DND-41 (cell line): ENCODE measurements at regions not wholly inside any gene's neighbourhood (a gene's known extent, or its start where the extent isn't known, plus 50 kb on each side); places are given as distances from the start of the nearest gene placed in this dataset.

Experiments
- ATAC-seq: fragments of 200-7000 bp; cut with Tn5 transposase; 3 replicates; pipeline ENCODE4 v1.9.1; 2021; ENCODE audit warnings: low read depth; ENCODE audit not compliant: insufficient read depth
- DNase-seq: peaks from one replicate; pipeline ENCODE4 v3.0.0-alpha.2; 2020
- H2AFZ ChIP-seq: 2 replicates; pipeline ENCODE4 v1.6.0; 2012; ENCODE audit warnings: low read depth, low read length
- H3K27ac ChIP-seq: 2 replicates; pipeline ENCODE4 v1.5.1; 2012; ENCODE audit warnings: low read length, inconsistent platforms
- H3K27me3 ChIP-seq: fragments of 200-600 bp; sonication (generic); 2 replicates; pipeline ENCODE4 v1.6.0; 2012; ENCODE audit warnings: low read length, mild to moderate bottlenecking, inconsistent platforms; ENCODE audit not compliant: insufficient read depth, poor library complexity
- H3K36me3 ChIP-seq: 2 replicates; pipeline ENCODE4 v1.5.1; 2012; ENCODE audit warnings: low read length, inconsistent platforms; ENCODE audit not compliant: insufficient read depth
- H3K4me1 ChIP-seq: 2 replicates; pipeline ENCODE4 v1.5.1; 2012; ENCODE audit warnings: mild to moderate bottlenecking, low read length; ENCODE audit not compliant: insufficient read depth
- H3K4me2 ChIP-seq: 2 replicates; pipeline ENCODE4 v1.6.0; 2012; ENCODE audit warnings: mild to moderate bottlenecking, moderate library complexity, low read length, inconsistent platforms; ENCODE audit not compliant: insufficient read depth
- H3K4me3 ChIP-seq, 2 experiments: fragments of 200-600 bp in 1 of 2; shearing (Covaris generic) in 1 of 2; 2 replicates each; pipeline ENCODE4 v1.5.1; 2012 to 2016; ENCODE audit warnings: inconsistent platforms in 2 of 2, low read length in 2 of 2, mild to moderate bottlenecking in 2 of 2, low read depth in 1 of 2, moderate library complexity in 1 of 2
- H3K79me2 ChIP-seq: 2 replicates; pipeline ENCODE4 v1.6.0; 2012; ENCODE audit warnings: low read length, inconsistent platforms; ENCODE audit not compliant: insufficient read depth
- H3K9ac ChIP-seq: 2 replicates; pipeline ENCODE4 v1.6.0; 2012; ENCODE audit warnings: low read depth, mild to moderate bottlenecking, inconsistent platforms, low read length, moderate library complexity
- H3K9me3 ChIP-seq: 2 replicates; pipeline ENCODE4 v1.5.1; 2012; ENCODE audit warnings: low read length, moderate library complexity, mild to moderate bottlenecking, inconsistent platforms; ENCODE audit not compliant: insufficient read depth, severe bottlenecking
- H4K20me1 ChIP-seq: 2 replicates; pipeline ENCODE4 v1.6.0; 2012; ENCODE audit warnings: low read length; ENCODE audit not compliant: insufficient read depth
- CTCF ChIP-seq: IDR thresholded peaks from 2 replicates; pipeline ENCODE4 v1.5.1; 2012; ENCODE audit warnings: borderline replicate concordance, low read length, moderate library complexity, mild to moderate bottlenecking; ENCODE audit not compliant: poor library complexity, severe bottlenecking; ENCODE audit errors: extremely low read depth
- EZH2 ChIP-seq: IDR thresholded peaks from 3 replicates; pipeline ENCODE4 v1.6.1; 2012; ENCODE audit warnings: borderline replicate concordance, low read depth, mild to moderate bottlenecking, moderate library complexity, low read length, inconsistent platforms; ENCODE audit not compliant: severe bottlenecking

- DNase-seq: no peak
- Histone ChIP-seq H3K4me3 (no peak overlapping the region), H3K36me3 (no peaks in the 10 kb centered on the region), H2AFZ (no peak overlapping the region), H3K27ac (no peak overlapping the region), H3K4me2 (no peak overlapping the region), H4K20me1 (no peaks in the 10 kb centered on the region), H3K79me2 (no peaks in the 10 kb centered on the region), H3K9ac (no peak overlapping the region), H3K27me3 (no peaks in the 10 kb centered on the region), H3K9me3 (no peaks in the 10 kb centered on the region), H3K4me1 (no peaks in the 10 kb centered on the region)
- ATAC-seq: no peak
- TF ChIP-seq EZH2 (no peak), CTCF (no peak)
These were observed 187.1 kb downstream of the SCG2 start for GRCh38 chr2:223415071-223415470.

GRCh38 chr2:223416815-223417610 lies 185.1 kb downstream of the SCG2 start:
- H3K27me3 ChIP-seq: no peaks in the 10 kb centered on the region
- ATAC-seq (no peak), DNase-seq (no peak)
- no peaks in the 10 kb centered on the region for H3K9me3 ChIP-seq
- no peak overlapping the region for H3K27ac ChIP-seq
- H3K9ac ChIP-seq: no peak overlapping the region
- H3K4me1 ChIP-seq: no peaks in the 10 kb centered on the region
- TF ChIP-seq CTCF (no peak), EZH2 (no peak)
- no peaks in the 10 kb centered on the region for H4K20me1 ChIP-seq
- H3K36me3 ChIP-seq: no peaks in the 10 kb centered on the region
- no peak overlapping the region for H3K4me2 ChIP-seq
- H3K79me2 ChIP-seq: no peaks in the 10 kb centered on the region
- no peak overlapping the region for H3K4me3 ChIP-seq
- H2AFZ ChIP-seq: no peak overlapping the region

- H3K9ac ChIP-seq: no peak overlapping the region
- no peaks in the 10 kb centered on the region for H3K4me1 ChIP-seq
- no peaks in the 10 kb centered on the region for H3K27me3 ChIP-seq
- ATAC-seq: no peak
- no peak overlapping the region for H3K4me2 ChIP-seq
- TF ChIP-seq CTCF: no peak
- DNase-seq: no peak
- no peaks in the 10 kb centered on the region for H3K9me3 ChIP-seq
- H3K27ac ChIP-seq: no peak overlapping the region
- no peaks in the 10 kb centered on the region for H3K79me2 ChIP-seq
- no peak overlapping the region for H2AFZ ChIP-seq
- H3K4me3 ChIP-seq: no peak overlapping the region
- H3K36me3 ChIP-seq: no peaks in the 10 kb centered on the region
- no peaks in the 10 kb centered on the region for H4K20me1 ChIP-seq
These were observed 184.0 kb downstream of the SCG2 start for GRCh38 chr2:223418131-223418530.
